Nephron (organoid): ENCODE measurements at regions not wholly inside any gene's neighbourhood (a gene's known extent, or its start where the extent isn't known, plus 50 kb on each side); places are given as distances from the start of the nearest gene placed in this dataset.
A peak's percentile ranks its signal among the peaks of the same experiment; 100 is the strongest.

Experiments
- H3K27ac Mint-ChIP-seq, 3 experiments: 2 replicates each; pipeline ENCODE4 v1.8.0; 2020; ENCODE audit warnings: mixed read lengths in 3 of 3, mild to moderate bottlenecking in 2 of 3, moderate library complexity in 1 of 3
- H3K27me3 Mint-ChIP-seq: 2 replicates; pipeline ENCODE4 v1.8.0; 2021; ENCODE audit warnings: low read depth, mild to moderate bottlenecking, moderate library complexity, mixed read lengths
- H3K36me3 Mint-ChIP-seq: 2 replicates; pipeline ENCODE4 v1.8.0; 2020; ENCODE audit warnings: low read depth, mixed read lengths
- H3K4me1 Mint-ChIP-seq: 2 replicates; pipeline ENCODE4 v1.8.0; 2020; ENCODE audit warnings: mixed read lengths
- H3K4me3 Mint-ChIP-seq, 3 experiments: 2 replicates each; pipeline ENCODE4 v1.8.0; 2020; ENCODE audit warnings: mild to moderate bottlenecking in 3 of 3, mixed read lengths in 3 of 3, moderate library complexity in 2 of 3
- H3K9me3 Mint-ChIP-seq: 2 replicates; pipeline ENCODE4 v1.8.0; 2020; ENCODE audit warnings: mixed read lengths
- CTCF ChIP-seq, 3 experiments: fragments of 200-600 bp; sonication (generic); IDR thresholded peaks; one replicate each; pipeline ENCODE4 v1.5.0; 2021; ENCODE audit warnings: antibody characterized with exemption in 3 of 3; ENCODE audit not compliant: unreplicated experiment in 3 of 3

- H3K9me3 Mint-ChIP-seq = peaks cover 6% of the 10 kb centered on the region
- H3K27ac Mint-ChIP-seq = peak overlapping the region in 1 of 3 experiments; percentile 15
- no peak for TF ChIP-seq CTCF (IDR thresholded peaks at IDR 0.05; ENCODE audit: unreplicated experiment in 3 of 3)
- peaks cover 34% of the 10 kb centered on the region for H3K4me1 Mint-ChIP-seq
- H3K4me3 Mint-ChIP-seq = no peak overlapping the region
- no peaks in the 10 kb centered on the region for H3K36me3 Mint-ChIP-seq
- peaks cover 21% of the 10 kb centered on the region for H3K27me3 Mint-ChIP-seq
These were observed 181.4 kb downstream of the FGF18 start for GRCh38 chr5:171600741-171601265.

GRCh38 chr5:171601266-171601881 is 181.9 kb downstream of the FGF18 start:
- H3K9me3 Mint-ChIP-seq = peaks cover 10% of the 10 kb centered on the region
- H3K4me3 Mint-ChIP-seq = no peak overlapping the region
- TF ChIP-seq CTCF (IDR thresholded peaks at IDR 0.05; ENCODE audit: unreplicated experiment in 3 of 3) = no peak
- H3K4me1 Mint-ChIP-seq = peaks cover 32% of the 10 kb centered on the region
- peak overlapping the region in 1 of 3 experiments; percentile 15 for H3K27ac Mint-ChIP-seq
- peaks cover 21% of the 10 kb centered on the region for H3K27me3 Mint-ChIP-seq
- H3K36me3 Mint-ChIP-seq = no peaks in the 10 kb centered on the region

GRCh38 chr5:171603591-171603990 is 182.0 kb upstream of the SMIM23 start:
- H3K27me3 Mint-ChIP-seq = peaks cover 16% of the 10 kb centered on the region
- H3K36me3 Mint-ChIP-seq = no peaks in the 10 kb centered on the region
- H3K4me3 Mint-ChIP-seq = no peak overlapping the region
- H3K4me1 Mint-ChIP-seq = peaks cover 20% of the 10 kb centered on the region
- no peak overlapping the region for H3K27ac Mint-ChIP-seq
- no peak for TF ChIP-seq CTCF (IDR thresholded peaks at IDR 0.05; ENCODE audit: unreplicated experiment in 3 of 3)
- H3K9me3 Mint-ChIP-seq = peaks cover 23% of the 10 kb centered on the region

- no peak overlapping the region for H3K27ac Mint-ChIP-seq
- peaks cover 16% of the 10 kb centered on the region for H3K27me3 Mint-ChIP-seq
- no peak overlapping the region for H3K4me3 Mint-ChIP-seq
- H3K9me3 Mint-ChIP-seq = peaks cover 28% of the 10 kb centered on the region
- H3K4me1 Mint-ChIP-seq = peaks cover 20% of the 10 kb centered on the region
- TF ChIP-seq CTCF (IDR thresholded peaks at IDR 0.05; ENCODE audit: unreplicated experiment in 3 of 3) = no peak
- no peaks in the 10 kb centered on the region for H3K36me3 Mint-ChIP-seq
These were observed 181.4 kb upstream of the SMIM23 start for GRCh38 chr5:171604195-171604594.

- no peak overlapping the region for H3K4me3 Mint-ChIP-seq
- H3K27ac Mint-ChIP-seq = no peak overlapping the region
- H3K27me3 Mint-ChIP-seq = peaks cover 15% of the 10 kb centered on the region
- TF ChIP-seq CTCF (IDR thresholded peaks at IDR 0.05; ENCODE audit: unreplicated experiment in 3 of 3) = peak in 1 of 3 experiments; percentile 15
- H3K4me1 Mint-ChIP-seq = peaks cover 4% of the 10 kb centered on the region
- peaks cover 30% of the 10 kb centered on the region for H3K9me3 Mint-ChIP-seq
- H3K36me3 Mint-ChIP-seq = no peaks in the 10 kb centered on the region
These were observed 179.1 kb upstream of the SMIM23 start for GRCh38 chr5:171606414-171607024.
